Adrenal gland (tissue), 9 donors: ENCODE measurements at regions not wholly inside any gene's neighbourhood (a gene's known extent, or its start where the extent isn't known, plus 50 kb on each side); places are given as distances from the start of the nearest gene placed in this dataset.

ENCODE experiments used
- DNase-seq, 7 donors: peaks; one replicate each; pipeline ENCODE4 v3.0.0-alpha.2; 2019 to 2020
- H3K27ac ChIP-seq, 5 donors: fragments of 200-600 bp; sonication (generic) in 4 of 5; 1 replicate in 3 of 5; 2 replicates in 2 of 5; pipeline versions ENCODE4 v1.5.1 to v1.8.0; 2016 to 2020; ENCODE audit warnings: mild to moderate bottlenecking in 1 of 5
- H3K27me3 ChIP-seq: fragments of 200-600 bp; 2 replicates; pipeline ENCODE4 v1.8.0; 2021
- H3K36me3 ChIP-seq, 2 donors: fragments of 200-600 bp; replicated peaks in 1 of 2; 1 replicate in 1 of 2; 2 replicates in 1 of 2; pipeline versions ENCODE4 v1.5.1 to v1.8.0; 2018 to 2022
- H3K4me1 ChIP-seq, 2 donors: fragments of 200-600 bp; replicated peaks in 1 of 2; 1 replicate in 1 of 2; 2 replicates in 1 of 2; pipeline versions ENCODE4 v1.5.1 to v1.8.0; 2018 to 2021
- H3K4me3 ChIP-seq, 4 donors: fragments of 200-600 bp; sonication (generic) in 3 of 4; one replicate each; pipeline ENCODE4 v1.5.1; 2016 to 2018
- H3K9me3 ChIP-seq, 3 donors: fragments of 200-600 bp; sonication (generic) in 1 of 3; replicated peaks in 1 of 3; 1 replicate in 2 of 3; 2 replicates in 1 of 3; pipeline versions ENCODE4 v1.5.1 to v1.8.0; 2016 to 2021
- CTCF ChIP-seq, 6 experiments: fragments of 450-650 bp in 4 of 6; fragments of 200-600 bp in 2 of 6; sonication (generic) in 1 of 6; IDR thresholded peaks; 1 replicate in 5 of 6; 2 replicates in 1 of 6; pipeline versions ENCODE4 v1.5.1 to v1.8.0; 2016 to 2021; ENCODE audit warnings: antibody characterized with exemption in 6 of 6, mild to moderate bottlenecking in 2 of 6, moderate library complexity in 1 of 6
- POLR2A ChIP-seq, 2 donors: fragments of 450-650 bp; IDR thresholded peaks; one replicate each; pipeline ENCODE4 v1.6.1; 2017; ENCODE audit warnings: antibody characterized with exemption in 2 of 2, mild to moderate bottlenecking in 2 of 2, moderate library complexity in 1 of 2
- WGBS, 4 donors: extraction: QIAGEN DNeasy Blood & Tissue Kit in 2 of 4; methylation state at CpG; one replicate each; pipeline versions ENCODE4 v1.1.5 to v1.1.7; 2013 to 2017; 5-methylcytosine and 5-hydroxymethylcytosine counted together
- intact Hi-C, 2 donors: fragments of 100-400 bp; cut with DNase I; formaldehyde crosslinking; loops; one replicate each; pipeline versions ENCODE4 v1.14.1 to v1.15.0; 2022 to 2023
- donor health status: healthy with polysubstance abuse.
- donor health status: Bipolar disorder and iron deficiency.
- donor health status: DM: yes; HTN: yes; CAD: no.
- donor health status: DM: no; HTN: no; CAD: no.
- donor health status: DM: no; HTN: no; CAD: no.

GRCh38 chr3:13939206-13939605, 59.3 kb upstream of the WNT7A start:
- 72 to 78% (median 76%) methylated on average over 4 of the region's 4 CpGs for WGBS, 4 donors
- no peaks in the 10 kb centered on the region for H3K27me3 ChIP-seq
- H3K36me3 ChIP-seq: no peaks in the 10 kb centered on the region
- H3K4me3 ChIP-seq: no peak overlapping the region
- TF ChIP-seq POLR2A (IDR thresholded peaks at IDR 0.05) (no peak), CTCF (IDR thresholded peaks at IDR 0.05) (no peak)
- DNase-seq: no peak
- H3K4me1 ChIP-seq: no peaks in the 10 kb centered on the region
- H3K9me3 ChIP-seq: no peaks in the 10 kb centered on the region
- no peak overlapping the region for H3K27ac ChIP-seq
- intact Hi-C loops: no loop called here

GRCh38 chr3:13937131-13937530, 57.3 kb upstream of the WNT7A start:
- no peaks in the 10 kb centered on the region for H3K9me3 ChIP-seq
- no peak overlapping the region for H3K27ac ChIP-seq
- peaks cover 12% of the 10 kb centered on the region for H3K27me3 ChIP-seq
- no peak for TF ChIP-seq CTCF (IDR thresholded peaks at IDR 0.05)
- no peak for TF ChIP-seq POLR2A (IDR thresholded peaks at IDR 0.05)
- WGBS, 4 donors: 76 to 82% (median 81%) methylated on average over 4 to 5 of the region's 5 CpGs
- no peak for DNase-seq
- no peaks in the 10 kb centered on the region for H3K4me1 ChIP-seq
- no peak overlapping the region for H3K4me3 ChIP-seq
- intact Hi-C loops: no loop called here
- H3K36me3 ChIP-seq: no peaks in the 10 kb centered on the region

- H3K27me3 ChIP-seq: peaks cover 13% of the 10 kb centered on the region
- H3K4me1 ChIP-seq: no peaks in the 10 kb centered on the region
- TF ChIP-seq POLR2A (IDR thresholded peaks at IDR 0.05) (no peak), CTCF (IDR thresholded peaks at IDR 0.05) (no peak)
- no peak overlapping the region for H3K4me3 ChIP-seq
- intact Hi-C loops: no loop called here
- WGBS, 4 donors: 69 to 81% (median 73%) methylated on average over 7 of the region's 7 CpGs
- no peaks in the 10 kb centered on the region for H3K36me3 ChIP-seq
- H3K27ac ChIP-seq: no peak overlapping the region
- no peaks in the 10 kb centered on the region for H3K9me3 ChIP-seq
- no peak for DNase-seq
Observed at GRCh38 chr3:13935494-13936094, 55.7 kb upstream of the WNT7A start.

GRCh38 chr3:13934813-13935212, 54.9 kb upstream of the WNT7A start:
- Histone ChIP-seq H3K4me3 (no peak overlapping the region), H3K27ac (no peak overlapping the region), H3K36me3 (no peaks in the 10 kb centered on the region), H3K27me3 (peaks cover 13% of the 10 kb centered on the region), H3K9me3 (no peaks in the 10 kb centered on the region), H3K4me1 (no peaks in the 10 kb centered on the region)
- no peak for DNase-seq
- intact Hi-C loops: no loop called here
- 88 to 93% (median 89%) methylated on average over 9 of the region's 9 CpGs for WGBS, 4 donors
- TF ChIP-seq CTCF (IDR thresholded peaks at IDR 0.05) (no peak), POLR2A (IDR thresholded peaks at IDR 0.05) (no peak)
